Neural progenitor cell (in vitro differentiated cells): ENCODE measurements at regions not wholly inside any gene's neighbourhood (a gene's known extent, or its start where the extent isn't known, plus 50 kb on each side); places are given as distances from the start of the nearest gene placed in this dataset.

ENCODE experiments used
- EZH2 ChIP-seq: fragments of 200-600 bp; sonication (generic); IDR thresholded peaks from 2 replicates; pipeline ENCODE4 v1.6.1; 2017; ENCODE audit warnings: antibody characterized with exemption, mild to moderate bottlenecking, moderate library complexity
- TF ChIP-seq, protein P1 (sequence below): fragments of 200-600 bp; sonication (generic); IDR thresholded peaks from 2 replicates; pipeline ENCODE4 v1.5.1; 2017; ENCODE audit warnings: antibody characterized with exemption, mild to moderate bottlenecking

DNA sequence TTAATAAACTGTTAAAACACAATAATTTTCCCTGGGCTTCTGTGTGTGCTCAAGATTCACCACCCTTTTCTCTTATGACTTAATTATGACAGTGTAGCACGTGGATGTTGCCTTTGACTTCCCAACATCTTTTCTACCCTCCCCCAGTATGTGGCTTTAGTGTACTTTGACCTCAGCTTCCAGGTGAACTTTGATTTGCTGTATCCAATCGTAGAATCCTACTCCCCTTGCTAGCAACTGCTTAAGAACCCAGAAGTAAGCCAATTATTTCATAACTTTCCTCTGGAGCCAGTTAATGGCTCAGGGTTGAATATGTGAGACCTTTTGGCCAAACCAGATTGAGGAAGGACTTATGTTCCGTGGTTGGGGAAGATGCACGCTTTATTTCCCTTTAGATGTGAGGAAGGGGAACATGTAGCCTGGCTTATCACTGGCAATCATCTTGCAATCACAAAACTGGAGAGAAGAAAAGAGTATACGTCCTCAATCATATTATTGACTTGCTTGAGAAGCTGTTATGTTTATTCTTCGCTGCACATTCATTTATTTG, 259.6 kb upstream of the ATP2B1 start:
- TF ChIP-seq, protein P1, sequence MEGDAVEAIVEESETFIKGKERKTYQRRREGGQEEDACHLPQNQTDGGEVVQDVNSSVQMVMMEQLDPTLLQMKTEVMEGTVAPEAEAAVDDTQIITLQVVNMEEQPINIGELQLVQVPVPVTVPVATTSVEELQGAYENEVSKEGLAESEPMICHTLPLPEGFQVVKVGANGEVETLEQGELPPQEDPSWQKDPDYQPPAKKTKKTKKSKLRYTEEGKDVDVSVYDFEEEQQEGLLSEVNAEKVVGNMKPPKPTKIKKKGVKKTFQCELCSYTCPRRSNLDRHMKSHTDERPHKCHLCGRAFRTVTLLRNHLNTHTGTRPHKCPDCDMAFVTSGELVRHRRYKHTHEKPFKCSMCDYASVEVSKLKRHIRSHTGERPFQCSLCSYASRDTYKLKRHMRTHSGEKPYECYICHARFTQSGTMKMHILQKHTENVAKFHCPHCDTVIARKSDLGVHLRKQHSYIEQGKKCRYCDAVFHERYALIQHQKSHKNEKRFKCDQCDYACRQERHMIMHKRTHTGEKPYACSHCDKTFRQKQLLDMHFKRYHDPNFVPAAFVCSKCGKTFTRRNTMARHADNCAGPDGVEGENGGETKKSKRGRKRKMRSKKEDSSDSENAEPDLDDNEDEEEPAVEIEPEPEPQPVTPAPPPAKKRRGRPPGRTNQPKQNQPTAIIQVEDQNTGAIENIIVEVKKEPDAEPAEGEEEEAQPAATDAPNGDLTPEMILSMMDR, result no peak
- TF ChIP-seq EZH2, result no peak
